Neural cell (in vitro differentiated cells): ENCODE measurements at regions not wholly inside any gene's neighbourhood (a gene's known extent, or its start where the extent isn't known, plus 50 kb on each side); places are given as distances from the start of the nearest gene placed in this dataset.

Source experiments
- H2AFZ ChIP-seq: fragments of 200-600, 300-800 bp; sonication (generic), shearing (Covaris generic); 2 replicates; pipeline ENCODE4 v1.6.0; 2014; ENCODE audit warnings: low read depth, mild to moderate bottlenecking, antibody characterized with exemption, low read length, moderate library complexity
- H3F3A ChIP-seq: fragments of 200-600 bp; shearing (Covaris generic); 2 replicates; pipeline ENCODE4 v1.6.1; 2016; ENCODE audit warnings: mild to moderate bottlenecking, moderate library complexity, mixed read lengths, antibody characterized with exemption, low read length; ENCODE audit not compliant: insufficient read depth, poor library complexity, severe bottlenecking
- H3K27ac ChIP-seq: fragments of 200-600, 300-800 bp; sonication (generic), shearing (Covaris generic); 2 replicates; pipeline ENCODE4 v1.5.1; 2014; ENCODE audit warnings: mild to moderate bottlenecking, low read length, moderate library complexity
- H3K27me3 ChIP-seq: fragments of 300-800, 200-600 bp; sonication (generic), shearing (Covaris generic); 2 replicates; pipeline ENCODE4 v1.6.0; 2014; ENCODE audit warnings: mild to moderate bottlenecking, low read depth, low read length, moderate library complexity; ENCODE audit not compliant: insufficient read depth
- H3K36me3 ChIP-seq: fragments of 300-800, 200-600 bp; sonication (generic), shearing (Covaris generic); 2 replicates; pipeline ENCODE4 v1.5.1; 2014; ENCODE audit warnings: mild to moderate bottlenecking, antibody characterized with exemption, low read length, moderate library complexity; ENCODE audit not compliant: insufficient read depth
- H3K4me2 ChIP-seq: fragments of 300-800, 200-600 bp; sonication (generic), shearing (Covaris generic); 2 replicates; pipeline ENCODE4 v1.6.0; 2014; ENCODE audit warnings: mild to moderate bottlenecking, low read length
- H3K4me3 ChIP-seq: fragments of 300-800, 200-600 bp; sonication (generic), shearing (Covaris generic); 2 replicates; pipeline ENCODE4 v1.5.1; 2014; ENCODE audit warnings: mild to moderate bottlenecking, low read length, moderate library complexity
- H3K79me2 ChIP-seq: fragments of 200-600 bp; shearing (Covaris generic); replicated peaks from 2 replicates; pipeline ENCODE4 v1.6.0; 2014; ENCODE audit warnings: mild to moderate bottlenecking, low read length, moderate library complexity; ENCODE audit not compliant: insufficient read depth
- H3K9ac ChIP-seq: fragments of 300-800, 200-600 bp; sonication (generic), shearing (Covaris generic); 2 replicates; pipeline ENCODE4 v1.6.1; 2016; ENCODE audit warnings: mild to moderate bottlenecking, low read length, mixed read lengths
- H3K9me2 ChIP-seq: fragments of 200-600 bp; shearing (Covaris generic); 2 replicates; pipeline ENCODE4 v1.6.1; 2016; ENCODE audit warnings: mild to moderate bottlenecking, low read length, mixed read lengths; ENCODE audit not compliant: insufficient read depth
- H3K9me3 ChIP-seq: fragments of 200-600, 300-800 bp; sonication (generic), shearing (Covaris generic); 2 replicates; pipeline ENCODE4 v1.6.1; 2016; ENCODE audit warnings: mild to moderate bottlenecking, mixed run types, low read length, moderate library complexity, mixed read lengths
- H4K20me1 ChIP-seq: fragments of 200-600 bp; shearing (Covaris generic); 2 replicates; pipeline ENCODE4 v1.6.1; 2016; ENCODE audit warnings: mild to moderate bottlenecking, mixed run types; ENCODE audit not compliant: insufficient read depth
- EP300 ChIP-seq: fragments of 450-650 bp; conservative IDR thresholded peaks from 2 replicates; pipeline ENCODE4 v1.6.1; 2014; ENCODE audit warnings: antibody characterized with exemption, mild to moderate bottlenecking, moderate library complexity; ENCODE audit not compliant: poor library complexity, severe bottlenecking
- EZH2 ChIP-seq: fragments of 200-600, 300-800 bp; shearing (Covaris generic), sonication (generic); IDR thresholded peaks from 2 replicates; pipeline ENCODE4 v1.6.1; 2014; ENCODE audit warnings: antibody characterized with exemption, low read length, borderline replicate concordance, mild to moderate bottlenecking; ENCODE audit not compliant: insufficient read depth, poor library complexity, severe bottlenecking
- MXI1 ChIP-seq: fragments of 450-650 bp; conservative IDR thresholded peaks from 2 replicates; pipeline ENCODE4 v1.6.1; 2014; ENCODE audit warnings: antibody characterized with exemption, mild to moderate bottlenecking; ENCODE audit not compliant: poor library complexity, severe bottlenecking
- POLR2AphosphoS5 ChIP-seq: IDR thresholded peaks from 2 replicates; pipeline ENCODE4 v1.6.1; 2012
- RAD21 ChIP-seq: fragments of 450-650 bp; conservative IDR thresholded peaks from 2 replicates; pipeline ENCODE4 v1.6.1; 2014; ENCODE audit warnings: antibody characterized with exemption, mild to moderate bottlenecking, moderate library complexity
- SMC3 ChIP-seq: fragments of 450-650 bp; conservative IDR thresholded peaks from 2 replicates; pipeline ENCODE4 v1.6.1; 2014; ENCODE audit warnings: antibody characterized with exemption, mild to moderate bottlenecking, moderate library complexity; ENCODE audit not compliant: poor library complexity
- TAF1 ChIP-seq: IDR thresholded peaks from 2 replicates; pipeline ENCODE4 v1.6.1; 2012; ENCODE audit warnings: low read depth
- TF ChIP-seq, protein P1 (sequence below): fragments of 450-650 bp; IDR thresholded peaks from 2 replicates; pipeline ENCODE4 v1.5.1; 2014; ENCODE audit warnings: antibody characterized with exemption, mild to moderate bottlenecking, moderate library complexity; ENCODE audit not compliant: poor library complexity, severe bottlenecking
- TF ChIP-seq, protein P2 (sequence below): IDR thresholded peaks from 2 replicates; pipeline ENCODE4 v1.6.1; 2012; ENCODE audit warnings: borderline replicate concordance

DNA sequence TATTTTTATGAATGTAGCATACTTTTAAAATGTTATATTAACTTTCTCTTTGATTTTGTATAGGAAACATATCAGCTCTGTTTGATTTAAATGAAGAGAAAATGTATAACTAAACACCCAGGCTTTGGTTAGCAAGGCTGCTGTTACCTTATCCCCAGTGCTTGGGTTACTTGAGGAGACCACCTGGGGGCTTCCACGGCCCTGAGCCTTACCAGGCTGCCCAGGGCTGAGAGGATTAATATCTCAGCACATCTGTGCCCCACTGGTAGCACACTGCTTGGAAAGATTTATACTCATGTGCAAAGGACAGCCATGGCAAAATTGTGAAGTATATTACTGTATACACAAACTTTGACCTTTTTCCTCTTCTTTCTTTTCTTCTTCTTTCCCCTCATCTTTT, 752.9 kb downstream of the RAPGEF2 start:
- no peak overlapping the region for H3K27ac ChIP-seq
- no peaks in the 10 kb centered on the region for H3K9me3 ChIP-seq
- no peak overlapping the region for H3K9ac ChIP-seq
- H3F3A ChIP-seq: no peaks in the 10 kb centered on the region
- H3K4me3 ChIP-seq: no peak overlapping the region
- no peaks in the 10 kb centered on the region for H3K36me3 ChIP-seq
- H4K20me1 ChIP-seq: no peaks in the 10 kb centered on the region
- H3K27me3 ChIP-seq: no peaks in the 10 kb centered on the region
- no peak overlapping the region for H3K4me2 ChIP-seq
- no peak overlapping the region for H2AFZ ChIP-seq
- TF ChIP-seq, protein P1, sequence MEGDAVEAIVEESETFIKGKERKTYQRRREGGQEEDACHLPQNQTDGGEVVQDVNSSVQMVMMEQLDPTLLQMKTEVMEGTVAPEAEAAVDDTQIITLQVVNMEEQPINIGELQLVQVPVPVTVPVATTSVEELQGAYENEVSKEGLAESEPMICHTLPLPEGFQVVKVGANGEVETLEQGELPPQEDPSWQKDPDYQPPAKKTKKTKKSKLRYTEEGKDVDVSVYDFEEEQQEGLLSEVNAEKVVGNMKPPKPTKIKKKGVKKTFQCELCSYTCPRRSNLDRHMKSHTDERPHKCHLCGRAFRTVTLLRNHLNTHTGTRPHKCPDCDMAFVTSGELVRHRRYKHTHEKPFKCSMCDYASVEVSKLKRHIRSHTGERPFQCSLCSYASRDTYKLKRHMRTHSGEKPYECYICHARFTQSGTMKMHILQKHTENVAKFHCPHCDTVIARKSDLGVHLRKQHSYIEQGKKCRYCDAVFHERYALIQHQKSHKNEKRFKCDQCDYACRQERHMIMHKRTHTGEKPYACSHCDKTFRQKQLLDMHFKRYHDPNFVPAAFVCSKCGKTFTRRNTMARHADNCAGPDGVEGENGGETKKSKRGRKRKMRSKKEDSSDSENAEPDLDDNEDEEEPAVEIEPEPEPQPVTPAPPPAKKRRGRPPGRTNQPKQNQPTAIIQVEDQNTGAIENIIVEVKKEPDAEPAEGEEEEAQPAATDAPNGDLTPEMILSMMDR: no peak
- TF ChIP-seq SMC3 (no peak), EP300 (no peak), MXI1 (no peak), POLR2AphosphoS5 (no peak), TAF1 (no peak), EZH2 (no peak), RAD21 (no peak)
- TF ChIP-seq, protein P2, sequence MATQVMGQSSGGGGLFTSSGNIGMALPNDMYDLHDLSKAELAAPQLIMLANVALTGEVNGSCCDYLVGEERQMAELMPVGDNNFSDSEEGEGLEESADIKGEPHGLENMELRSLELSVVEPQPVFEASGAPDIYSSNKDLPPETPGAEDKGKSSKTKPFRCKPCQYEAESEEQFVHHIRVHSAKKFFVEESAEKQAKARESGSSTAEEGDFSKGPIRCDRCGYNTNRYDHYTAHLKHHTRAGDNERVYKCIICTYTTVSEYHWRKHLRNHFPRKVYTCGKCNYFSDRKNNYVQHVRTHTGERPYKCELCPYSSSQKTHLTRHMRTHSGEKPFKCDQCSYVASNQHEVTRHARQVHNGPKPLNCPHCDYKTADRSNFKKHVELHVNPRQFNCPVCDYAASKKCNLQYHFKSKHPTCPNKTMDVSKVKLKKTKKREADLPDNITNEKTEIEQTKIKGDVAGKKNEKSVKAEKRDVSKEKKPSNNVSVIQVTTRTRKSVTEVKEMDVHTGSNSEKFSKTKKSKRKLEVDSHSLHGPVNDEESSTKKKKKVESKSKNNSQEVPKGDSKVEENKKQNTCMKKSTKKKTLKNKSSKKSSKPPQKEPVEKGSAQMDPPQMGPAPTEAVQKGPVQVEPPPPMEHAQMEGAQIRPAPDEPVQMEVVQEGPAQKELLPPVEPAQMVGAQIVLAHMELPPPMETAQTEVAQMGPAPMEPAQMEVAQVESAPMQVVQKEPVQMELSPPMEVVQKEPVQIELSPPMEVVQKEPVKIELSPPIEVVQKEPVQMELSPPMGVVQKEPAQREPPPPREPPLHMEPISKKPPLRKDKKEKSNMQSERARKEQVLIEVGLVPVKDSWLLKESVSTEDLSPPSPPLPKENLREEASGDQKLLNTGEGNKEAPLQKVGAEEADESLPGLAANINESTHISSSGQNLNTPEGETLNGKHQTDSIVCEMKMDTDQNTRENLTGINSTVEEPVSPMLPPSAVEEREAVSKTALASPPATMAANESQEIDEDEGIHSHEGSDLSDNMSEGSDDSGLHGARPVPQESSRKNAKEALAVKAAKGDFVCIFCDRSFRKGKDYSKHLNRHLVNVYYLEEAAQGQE: no peak
- no peaks in the 10 kb centered on the region for H3K79me2 ChIP-seq
- no peaks in the 10 kb centered on the region for H3K9me2 ChIP-seq

GRCh38 chr4:159856451-159856850, 753.6 kb downstream of the RAPGEF2 start:
- H2AFZ ChIP-seq: no peak overlapping the region
- TF ChIP-seq, protein P1: no peak
- TF ChIP-seq POLR2AphosphoS5: no peak
- H3K4me3 ChIP-seq: no peak overlapping the region

More at GRCh38 chr4:159856451-159856850, 753.6 kb downstream of the RAPGEF2 start:
- H3K4me2 ChIP-seq: no peak overlapping the region
- no peaks in the 10 kb centered on the region for H3K36me3 ChIP-seq
- no peaks in the 10 kb centered on the region for H3K27me3 ChIP-seq
- H3K9me2 ChIP-seq: no peaks in the 10 kb centered on the region
- H3K79me2 ChIP-seq: no peaks in the 10 kb centered on the region
- no peaks in the 10 kb centered on the region for H3K9me3 ChIP-seq
- no peak overlapping the region for H3K9ac ChIP-seq
- no peaks in the 10 kb centered on the region for H4K20me1 ChIP-seq
- H3F3A ChIP-seq: no peaks in the 10 kb centered on the region
- H3K27ac ChIP-seq: no peak overlapping the region
